Lower lobe of right lung (tissue), 2 donors: ENCODE measurements at regions not wholly inside any gene's neighbourhood (a gene's known extent, or its start where the extent isn't known, plus 50 kb on each side); places are given as distances from the start of the nearest gene placed in this dataset.

Experiments used
- ATAC-seq, 2 donors: fragments of 200-7000 bp; cut with Tn5 transposase; one replicate each; pipeline ENCODE4 v1.9.1; 2020 to 2022; ENCODE audit warnings: mild to moderate bottlenecking in 2 of 2, moderate library complexity in 2 of 2
- DNase-seq: peaks from one replicate; pipeline ENCODE4 v3.0.0-alpha.2; 2020
- H3K27ac ChIP-seq: fragments of 200-600 bp; one replicate; pipeline ENCODE4 v1.8.0; 2022
- H3K27me3 ChIP-seq: fragments of 200-600 bp; one replicate; pipeline ENCODE4 v1.8.0; 2022; ENCODE audit warnings: low read depth
- H3K36me3 ChIP-seq: fragments of 200-600 bp; one replicate; pipeline ENCODE4 v1.8.0; 2022; ENCODE audit warnings: mild to moderate bottlenecking
- H3K4me1 ChIP-seq: fragments of 200-600 bp; one replicate; pipeline ENCODE4 v1.8.0; 2022
- H3K4me3 ChIP-seq: fragments of 200-600 bp; one replicate; pipeline ENCODE4 v1.8.0; 2022; ENCODE audit warnings: mild to moderate bottlenecking
- H3K9me3 ChIP-seq: fragments of 200-600 bp; one replicate; pipeline ENCODE4 v1.8.0; 2022
- CTCF ChIP-seq: fragments of 200-600 bp; IDR thresholded peaks from one replicate; pipeline ENCODE4 v1.8.0; 2022; ENCODE audit warnings: antibody characterized with exemption, mild to moderate bottlenecking
- intact Hi-C: fragments of 100-400 bp; cut with DNase I; formaldehyde crosslinking; loops from one replicate; pipeline ENCODE4 v1.11.0; 2022
- donor health status: DM: no; HTN: yes; CAD: no; lungs with severe emphysema.

GRCh38 chr20:39762716-39763115, 800.6 kb downstream of the DHX35 start:
- intact Hi-C loops, result no loop called here
- no peaks in the 10 kb centered on the region for H3K36me3 ChIP-seq
- no peaks in the 10 kb centered on the region for H3K4me1 ChIP-seq
- H3K27me3 ChIP-seq, result no peaks in the 10 kb centered on the region
- no peak overlapping the region for H3K27ac ChIP-seq
- H3K9me3 ChIP-seq, result peaks cover 1% of the 10 kb centered on the region
- ATAC-seq (no peak), DNase-seq (no peak)
- no peak overlapping the region for H3K4me3 ChIP-seq
- no peak for TF ChIP-seq CTCF

GRCh38 chr20:39758876-39759275, 796.7 kb downstream of the DHX35 start:
- no peaks in the 10 kb centered on the region for H3K9me3 ChIP-seq
- no peak overlapping the region for H3K27ac ChIP-seq
- no peak for TF ChIP-seq CTCF
- no peaks in the 10 kb centered on the region for H3K36me3 ChIP-seq
- no peak overlapping the region for H3K4me3 ChIP-seq
- H3K27me3 ChIP-seq, result no peaks in the 10 kb centered on the region
- DNase-seq (no peak), ATAC-seq (no peak)
- no peaks in the 10 kb centered on the region for H3K4me1 ChIP-seq
- intact Hi-C loops, result no loop called here

GRCh38 chr20:39756828-39757227, 794.7 kb downstream of the DHX35 start:
- no peak for ATAC-seq
- Histone ChIP-seq H3K27ac (no peak overlapping the region), H3K9me3 (no peaks in the 10 kb centered on the region), H3K4me3 (no peak overlapping the region), H3K36me3 (no peaks in the 10 kb centered on the region), H3K27me3 (no peaks in the 10 kb centered on the region), H3K4me1 (no peaks in the 10 kb centered on the region)
- no peak for TF ChIP-seq CTCF
- intact Hi-C loops, result no loop called here
- no peak for DNase-seq

GRCh38 chr20:39756369-39756768, 794.2 kb downstream of the DHX35 start:
- DNase-seq (no peak), ATAC-seq (no peak)
- no peak overlapping the region for H3K4me3 ChIP-seq
- H3K36me3 ChIP-seq, result no peaks in the 10 kb centered on the region
- H3K4me1 ChIP-seq, result no peaks in the 10 kb centered on the region
- H3K27me3 ChIP-seq, result no peaks in the 10 kb centered on the region
- intact Hi-C loops, result no loop called here
- no peaks in the 10 kb centered on the region for H3K9me3 ChIP-seq
- no peak for TF ChIP-seq CTCF
- no peak overlapping the region for H3K27ac ChIP-seq

GRCh38 chr20:39752262-39752876, 790.2 kb downstream of the DHX35 start:
- TF ChIP-seq CTCF, result no peak
- intact Hi-C loops, result no loop called here
- Histone ChIP-seq H3K27ac (no peak overlapping the region), H3K36me3 (no peaks in the 10 kb centered on the region), H3K4me1 (no peaks in the 10 kb centered on the region), H3K4me3 (no peak overlapping the region), H3K27me3 (no peaks in the 10 kb centered on the region), H3K9me3 (peaks cover 10% of the 10 kb centered on the region)
- no peak for ATAC-seq
- DNase-seq, result no peak
